OCI-LY7 (cell line): ENCODE measurements at regions not wholly inside any gene's neighbourhood (a gene's known extent, or its start where the extent isn't known, plus 50 kb on each side); places are given as distances from the start of the nearest gene placed in this dataset.
"Not testable (repeated sequence)": the region's sequence is repeated elsewhere in the genome, so short reads cannot be mapped to it uniquely, and the experiment has no call there.

ENCODE experiments used
- BruUV-seq: library from RNA; stranded (reverse); fragments of 400-500 nt; replicated peaks from 2 replicates; lab custom pipeline; 2021; lab: Mats Ljungman, UMichigan
- CTCF ChIA-PET: fragments of 300-600 bp; sonication (Branson Sonifier 250); formaldehyde crosslinking; loops from one replicate; lab custom pipeline; 2022; ENCODE audit warnings: antibody characterized with exemption; ENCODE audit not compliant: unreplicated experiment; lab: Charles Lee
- POLR2A ChIA-PET: fragments of 300-600 bp; sonication (Branson Sonifier 250); formaldehyde crosslinking; loops from one replicate; lab custom pipeline; 2022; ENCODE audit warnings: antibody characterized with exemption; lab: Charles Lee
- DNase-seq: peaks from one replicate; pipeline ENCODE4 v3.0.0-alpha.2; 2015; ENCODE audit warnings: low spot score
- H2AFZ ChIP-seq: fragments of 200-600 bp; sonication (generic), shearing (Covaris generic); 2 replicates; pipeline ENCODE4 v1.6.1; 2014; ENCODE audit warnings: mild to moderate bottlenecking, antibody characterized with exemption, low read length, moderate library complexity
- H3K27ac ChIP-seq: fragments of 200-600 bp; sonication (generic); 2 replicates; pipeline ENCODE4 v1.5.1; 2014; ENCODE audit warnings: mixed run types, low read depth, mild to moderate bottlenecking, moderate library complexity, low read length, inconsistent platforms; ENCODE audit not compliant: poor library complexity, severe bottlenecking
- H3K36me3 ChIP-seq: fragments of 200-600 bp; sonication (generic); 2 replicates; pipeline ENCODE4 v1.6.1; 2014; ENCODE audit warnings: mild to moderate bottlenecking, antibody characterized with exemption, low read length, moderate library complexity, mixed read lengths; ENCODE audit not compliant: insufficient read depth
- H3K4me1 ChIP-seq: fragments of 200-600 bp; sonication (generic); 2 replicates; pipeline ENCODE4 v1.5.1; 2014; ENCODE audit warnings: mild to moderate bottlenecking, low read length; ENCODE audit not compliant: insufficient read depth, poor library complexity, severe bottlenecking
- H3K4me2 ChIP-seq: fragments of 200-600 bp; sonication (generic); 2 replicates; pipeline ENCODE4 v1.6.1; 2014; ENCODE audit warnings: mild to moderate bottlenecking, low read length
- H3K4me3 ChIP-seq: fragments of 200-600 bp; sonication (generic); 2 replicates; pipeline ENCODE4 v1.5.1; 2014; ENCODE audit warnings: mild to moderate bottlenecking, low read depth, low read length; ENCODE audit not compliant: poor library complexity, severe bottlenecking
- H3K79me2 ChIP-seq: fragments of 200-600 bp; sonication (generic); 2 replicates; pipeline ENCODE4 v1.6.1; 2016; ENCODE audit warnings: low read depth, mild to moderate bottlenecking, low read length, moderate library complexity, mixed read lengths; ENCODE audit not compliant: insufficient read depth
- H3K9me2 ChIP-seq: fragments of 200-600 bp; sonication (generic); 2 replicates; pipeline ENCODE4 v1.6.1; 2016; ENCODE audit warnings: mild to moderate bottlenecking, low read length, mixed read lengths; ENCODE audit not compliant: insufficient read depth
- H3K9me3 ChIP-seq: fragments of 200-600 bp; sonication (generic); 2 replicates; pipeline ENCODE4 v1.6.1; 2014; ENCODE audit warnings: mild to moderate bottlenecking, mixed run types, low read length, mixed read lengths
- H4K20me1 ChIP-seq: fragments of 200-600 bp; sonication (generic); 2 replicates; pipeline ENCODE4 v1.6.1; 2014; ENCODE audit warnings: mild to moderate bottlenecking, antibody characterized with exemption, low read length, moderate library complexity, mixed read lengths; ENCODE audit not compliant: insufficient read depth
- CTCF ChIP-seq: fragments of 200-600 bp; sonication (generic); conservative IDR thresholded peaks from 2 replicates; pipeline ENCODE4 v1.5.1; 2014; ENCODE audit warnings: mild to moderate bottlenecking, antibody characterized with exemption, low read length, moderate library complexity, mixed read lengths
- EZH2phosphoT487 ChIP-seq: fragments of 200-600 bp; sonication (generic); IDR thresholded peaks from 2 replicates; pipeline ENCODE4 v1.6.1; 2018; ENCODE audit warnings: low read depth, borderline replicate concordance, mild to moderate bottlenecking, mixed run types, antibody characterized with exemption, low read length, moderate library complexity, mixed read lengths
- intact Hi-C: fragments of 100-400 bp; cut with micrococcal nuclease; formaldehyde crosslinking; loops from one replicate; pipeline ENCODE4 v1.10.0; 2022; ENCODE audit not compliant: unreplicated experiment

DNA sequence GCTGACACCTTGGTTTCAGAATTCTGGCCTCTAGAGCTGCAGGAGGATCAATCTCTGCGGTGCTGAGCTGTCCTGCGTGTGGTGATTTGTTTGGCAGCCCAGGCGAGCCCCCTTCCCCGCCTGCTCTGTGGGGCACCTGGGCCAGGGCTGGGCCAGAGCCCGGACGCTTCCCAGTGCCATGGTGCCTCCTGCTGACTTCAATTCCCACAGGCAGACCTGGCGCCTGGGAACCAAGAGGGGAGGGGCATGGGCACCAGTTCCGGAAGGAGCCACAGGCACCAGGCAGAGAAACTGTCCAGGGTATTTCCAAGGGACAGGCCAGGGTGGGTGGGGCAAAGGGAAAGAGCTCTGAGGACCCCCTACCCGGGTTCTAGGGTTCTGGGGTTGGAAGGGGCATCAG is 197.8 kb downstream of the CTTN start:
- ChIA-PET CTCF (no interaction called here), POLR2A (no interaction called here)
- Histone ChIP-seq H3K4me1 (no peaks in the 10 kb centered on the region), H3K9me3 (no peaks in the 10 kb centered on the region), H2AFZ (no peak overlapping the region), H3K79me2 (no peaks in the 10 kb centered on the region), H3K4me3 (no peak overlapping the region), H3K27ac (no peak overlapping the region), H3K36me3 (no peaks in the 10 kb centered on the region), H4K20me1 (no peaks in the 10 kb centered on the region; the same call in 1 of the 2 replicates), H3K4me2 (no peak overlapping the region), H3K9me2 (no peaks in the 10 kb centered on the region)
- BruUV-seq = no TSS peak
- DNase-seq = no peak
- TF ChIP-seq EZH2phosphoT487 = no peak
- intact Hi-C loops = no loop called here

GRCh38 chr11:70597006-70597555 is 198.8 kb downstream of the CTTN start:
- no peaks in the 10 kb centered on the region for H3K9me2 ChIP-seq
- H3K27ac ChIP-seq = no peak overlapping the region
- ChIA-PET POLR2A (no interaction called here), CTCF (no interaction called here)
- no peak overlapping the region for H2AFZ ChIP-seq
- TF ChIP-seq EZH2phosphoT487 (no peak), CTCF (no peak)
- H3K4me3 ChIP-seq = no peak overlapping the region
- no peak for DNase-seq
- H3K4me1 ChIP-seq = no peaks in the 10 kb centered on the region
- H3K4me2 ChIP-seq = no peak overlapping the region
- intact Hi-C loops = no loop called here
- H4K20me1 ChIP-seq = no peaks in the 10 kb centered on the region; the same call in 1 of the 2 replicates
- H3K79me2 ChIP-seq = no peaks in the 10 kb centered on the region
- no peaks in the 10 kb centered on the region for H3K9me3 ChIP-seq
- no peaks in the 10 kb centered on the region for H3K36me3 ChIP-seq
- no TSS peak for BruUV-seq

DNA sequence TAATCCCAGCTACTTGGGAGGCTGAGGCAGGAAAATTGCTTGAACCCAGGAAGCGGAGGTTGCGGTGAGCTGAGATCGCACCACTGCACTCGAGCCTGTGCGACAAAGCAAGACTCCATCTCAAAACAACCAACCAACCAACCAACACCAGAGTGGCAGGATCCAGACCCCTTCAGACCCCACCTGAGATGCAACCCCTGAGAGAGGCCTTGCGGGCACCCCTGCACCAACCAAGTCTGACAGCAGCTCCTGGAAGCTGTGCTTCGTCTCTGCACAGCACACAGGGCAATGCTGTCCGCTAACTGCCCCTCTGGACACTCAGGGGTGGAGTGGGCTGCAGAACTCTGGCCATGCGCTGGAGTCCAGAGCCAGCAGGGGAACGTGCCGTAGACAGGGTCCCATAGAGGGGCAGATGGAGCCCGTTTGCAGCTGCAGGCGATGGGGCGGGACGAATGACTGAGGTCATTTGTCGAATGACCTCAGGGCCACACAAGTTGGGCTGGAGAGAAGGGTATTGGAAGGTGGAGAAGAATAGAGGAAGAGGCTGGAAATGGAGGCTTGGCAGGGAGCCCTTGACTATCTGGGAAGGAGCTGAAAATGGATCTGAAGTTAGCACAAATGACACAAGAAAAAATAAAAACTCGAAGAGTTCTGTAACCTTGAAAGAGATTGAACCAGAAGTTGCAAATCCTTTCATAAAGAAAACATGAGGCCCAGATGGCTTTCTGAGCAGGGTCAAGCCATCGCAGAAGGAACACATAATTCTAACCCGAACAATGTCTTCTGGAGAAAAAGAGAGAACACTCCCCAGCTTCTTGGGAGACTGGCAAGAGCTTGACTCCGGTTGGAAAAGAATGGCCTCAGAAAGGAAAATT is 199.7 kb downstream of the CTTN start:
- no peak for TF ChIP-seq EZH2phosphoT487
- no peak for TF ChIP-seq CTCF
- CTCF ChIA-PET = no interaction called here
- H3K9me3 ChIP-seq = no peaks in the 10 kb centered on the region
- BruUV-seq = no TSS peak
- H3K27ac ChIP-seq = no peak overlapping the region
- H3K9me2 ChIP-seq = no peaks in the 10 kb centered on the region
- H2AFZ ChIP-seq = no peak overlapping the region
- H3K4me2 ChIP-seq = no peak overlapping the region
- intact Hi-C loops = no loop called here
- H3K36me3 ChIP-seq = no peaks in the 10 kb centered on the region
- POLR2A ChIA-PET = interaction anchor here (1.1 kb wide), 1 partner anchor 30 kb away, joined by 7 read pairs; no protein-coding TSS in a partner anchor
- H4K20me1 ChIP-seq = no peaks in the 10 kb centered on the region; the same call in 1 of the 2 replicates
- H3K4me3 ChIP-seq = no peak overlapping the region
- H3K79me2 ChIP-seq = no peaks in the 10 kb centered on the region
- H3K4me1 ChIP-seq = no peaks in the 10 kb centered on the region
- DNase-seq = no peak

- H3K4me1 ChIP-seq, BruUV-seq, H2AFZ ChIP-seq, H3K4me2 ChIP-seq, H3K4me3 ChIP-seq, H3K79me2 ChIP-seq, DNase-seq, H3K9me2 ChIP-seq, H3K9me3 ChIP-seq, H3K36me3 ChIP-seq, CTCF ChIA-PET, POLR2A ChIA-PET, intact Hi-C loops, H4K20me1 ChIP-seq, H3K27ac ChIP-seq: not testable (repeated sequence)
These were observed 202.6 kb downstream of the CTTN start for GRCh38 chr11:70600911-70601415.
